GM12875 (cell line): ENCODE measurements at regions not wholly inside any gene's neighbourhood (a gene's known extent, or its start where the extent isn't known, plus 50 kb on each side); places are given as distances from the start of the nearest gene placed in this dataset.
"Not testable (repeated sequence)": the region's sequence is repeated elsewhere in the genome, so short reads cannot be mapped to it uniquely, and the experiment has no call there.

Experiments
- H3K4me3 ChIP-seq: one replicate; pipeline ENCODE4 v1.5.1; 2011; ENCODE audit warnings: low read depth, low read length, control low read depth
- CTCF ChIP-seq: IDR thresholded peaks from 2 replicates; pipeline ENCODE4 v1.5.1; 2011; ENCODE audit warnings: low read depth, mild to moderate bottlenecking, control low read depth, inconsistent platforms, low read length, moderate library complexity, borderline replicate concordance; ENCODE audit not compliant: insufficient read depth

GRCh38 chr16:26605626-26606271 lies 461.0 kb upstream of the C16orf82 start:
- H3K4me3 ChIP-seq, result no peak overlapping the region
- no peak for TF ChIP-seq CTCF

- TF ChIP-seq CTCF, result no peak
- H3K4me3 ChIP-seq, result no peak overlapping the region
Observed at GRCh38 chr16:26606381-26607150, 460.2 kb upstream of the C16orf82 start.

- H3K4me3 ChIP-seq, result no peak overlapping the region
Observed at GRCh38 chr16:26614237-26614841, 452.4 kb upstream of the C16orf82 start.

GRCh38 chr16:26623442-26623841 lies 443.3 kb upstream of the C16orf82 start:
- H3K4me3 ChIP-seq, result no peak overlapping the region
- TF ChIP-seq CTCF, result no peak

More at GRCh38 chr16:26614237-26614841, 452.4 kb upstream of the C16orf82 start:
- no peak for TF ChIP-seq CTCF

DNA sequence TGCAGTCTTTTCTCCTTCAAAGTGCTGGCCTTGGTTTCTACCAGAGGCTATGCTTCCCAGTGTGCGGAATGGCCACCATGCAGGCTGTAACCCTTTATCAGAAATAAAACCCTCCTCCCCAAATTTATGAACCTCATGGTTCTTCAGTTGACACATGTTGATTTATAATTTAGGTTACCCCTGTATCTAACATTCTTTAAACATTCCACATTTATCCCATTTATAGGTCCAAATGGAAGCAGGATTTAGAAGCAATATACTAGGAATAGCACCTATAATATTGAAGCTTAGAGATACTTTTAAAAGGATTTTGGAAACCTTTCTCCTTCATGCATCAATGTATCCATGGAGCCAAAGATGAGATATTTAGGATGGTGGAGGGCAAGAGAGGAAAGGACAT lies 438.8 kb upstream of the C16orf82 start:
- no peak overlapping the region for H3K4me3 ChIP-seq
- no peak for TF ChIP-seq CTCF

GRCh38 chr16:26631365-26631764 lies 435.4 kb upstream of the C16orf82 start:
- not testable (repeated sequence) for H3K4me3 ChIP-seq

- no peak overlapping the region for H3K4me3 ChIP-seq
- no peak for TF ChIP-seq CTCF
Observed at GRCh38 chr16:26642047-26642664, 424.6 kb upstream of the C16orf82 start.
